ENCODE measurements at regions not wholly inside any gene's neighbourhood (a gene's known extent, or its start where the extent isn't known, plus 50 kb on each side); places are given as distances from the start of the nearest gene placed in this dataset.
"Not testable (repeated sequence)": the region's sequence is repeated elsewhere in the genome, so short reads cannot be mapped to it uniquely, and the experiment has no call there.

DNA sequence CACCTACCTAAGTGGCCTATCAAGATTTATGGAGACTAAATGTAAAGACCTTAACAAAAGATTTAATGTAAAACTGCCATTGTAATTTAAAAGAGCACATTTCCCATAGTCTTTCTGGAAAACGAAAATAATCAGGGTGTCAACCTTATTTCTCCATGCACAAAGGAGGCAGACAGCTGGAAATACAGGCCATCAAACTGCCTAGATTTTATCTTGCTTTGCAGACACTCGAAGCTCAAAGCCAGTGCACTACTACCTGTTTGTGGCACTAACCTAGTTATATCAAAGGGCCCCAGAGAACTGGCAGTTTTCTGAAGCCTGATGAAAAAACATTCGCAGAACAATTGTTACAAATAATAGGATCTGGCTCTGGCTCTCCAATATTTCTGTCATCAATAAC lies 863.9 kb downstream of the STPG2 start:
- no peaks in the 10 kb centered on the region for H3K27me3 ChIP-seq (replicated peaks; ENCODE audit: control insufficient read depth, insufficient read depth, low read length)
- no peak overlapping the region for H3K4me3 ChIP-seq (replicated peaks; ENCODE audit: low read depth, low read length)
- DNase-seq (ENCODE audit: extremely low read depth, insufficient read length): no peak
- no peaks in the 10 kb centered on the region for H3K36me3 ChIP-seq (ENCODE audit: control insufficient read depth, insufficient read depth, low read length)
- no peak for TF ChIP-seq CTCF (IDR thresholded peaks at IDR 0.05; ENCODE audit: insufficient read depth, low read length, poor library complexity, severe bottlenecking)

DNA sequence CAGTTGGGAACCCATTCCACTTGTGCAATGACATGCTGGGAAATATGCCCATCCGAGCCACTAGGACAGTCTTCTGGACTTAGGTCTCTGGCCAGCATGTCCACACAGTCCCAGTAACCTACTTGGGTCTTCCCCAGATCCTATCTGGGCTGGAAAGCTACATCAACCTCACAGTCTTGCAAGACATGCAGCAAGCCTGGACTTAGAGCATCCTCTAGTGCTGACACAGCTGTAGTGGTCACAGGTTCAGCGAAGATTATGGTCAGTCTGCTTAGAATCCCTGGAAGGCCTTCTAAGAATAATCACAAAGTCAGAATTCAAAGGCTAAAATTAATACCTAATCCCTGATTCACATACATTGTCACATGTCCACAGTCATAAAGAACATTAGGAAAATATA lies 842.7 kb downstream of the STPG2 start:
- Histone ChIP-seq H3K27me3 (replicated peaks; ENCODE audit: control insufficient read depth, insufficient read depth, low read length) (no peaks in the 10 kb centered on the region), H3K4me3 (replicated peaks; ENCODE audit: low read depth, low read length) (no peak overlapping the region), H3K36me3 (ENCODE audit: control insufficient read depth, insufficient read depth, low read length) (no peaks in the 10 kb centered on the region)
- TF ChIP-seq CTCF (IDR thresholded peaks at IDR 0.05; ENCODE audit: insufficient read depth, low read length, poor library complexity, severe bottlenecking): no peak
- no peak for DNase-seq (ENCODE audit: extremely low read depth, insufficient read length)

- no peak for TF ChIP-seq CTCF (IDR thresholded peaks at IDR 0.05; ENCODE audit: insufficient read depth, low read length, poor library complexity, severe bottlenecking)
- no peak overlapping the region for H3K4me3 ChIP-seq (replicated peaks; ENCODE audit: low read depth, low read length)
- H3K36me3 ChIP-seq (ENCODE audit: control insufficient read depth, insufficient read depth, low read length): no peaks in the 10 kb centered on the region
- H3K27me3 ChIP-seq (replicated peaks; ENCODE audit: control insufficient read depth, insufficient read depth, low read length): no peaks in the 10 kb centered on the region
- DNase-seq (ENCODE audit: extremely low read depth, insufficient read length): no peak
These were observed 837.9 kb downstream of the STPG2 start for GRCh38 chr4:97305351-97305750.

- Histone ChIP-seq H3K4me3 (replicated peaks; ENCODE audit: low read depth, low read length) (no peak overlapping the region), H3K36me3 (ENCODE audit: control insufficient read depth, insufficient read depth, low read length) (no peaks in the 10 kb centered on the region), H3K27me3 (replicated peaks; ENCODE audit: control insufficient read depth, insufficient read depth, low read length) (no peaks in the 10 kb centered on the region)
- no peak for DNase-seq (ENCODE audit: extremely low read depth, insufficient read length)
- TF ChIP-seq CTCF (IDR thresholded peaks at IDR 0.05; ENCODE audit: insufficient read depth, low read length, poor library complexity, severe bottlenecking): no peak
These were observed 834.2 kb downstream of the STPG2 start for GRCh38 chr4:97309121-97309520.

DNA sequence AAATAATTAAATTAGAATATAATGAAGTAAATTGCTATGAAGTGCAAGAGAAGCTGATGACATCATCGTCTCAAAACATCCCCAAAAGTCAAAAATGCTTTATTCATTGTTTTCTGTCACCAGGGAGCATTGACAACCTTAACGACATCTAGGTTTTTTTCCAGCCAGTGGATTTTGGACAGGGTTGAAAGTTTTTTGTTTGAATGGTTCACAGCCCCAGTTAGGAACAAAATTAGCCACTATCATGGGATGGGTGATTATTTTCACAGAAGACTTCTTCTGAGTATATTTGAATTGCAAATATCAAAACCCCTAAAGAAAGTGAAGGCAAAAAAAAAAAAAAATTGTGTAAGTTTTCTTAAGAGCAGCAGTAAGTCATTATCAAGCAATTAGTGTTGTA lies 826.1 kb downstream of the STPG2 start:
- no peaks in the 10 kb centered on the region for H3K36me3 ChIP-seq (ENCODE audit: control insufficient read depth, insufficient read depth, low read length)
- TF ChIP-seq CTCF (IDR thresholded peaks at IDR 0.05; ENCODE audit: insufficient read depth, low read length, poor library complexity, severe bottlenecking): no peak
- no peak overlapping the region for H3K4me3 ChIP-seq (replicated peaks; ENCODE audit: low read depth, low read length)
- no peak for DNase-seq (ENCODE audit: extremely low read depth, insufficient read length)
- no peaks in the 10 kb centered on the region for H3K27me3 ChIP-seq (replicated peaks; ENCODE audit: control insufficient read depth, insufficient read depth, low read length)

DNA sequence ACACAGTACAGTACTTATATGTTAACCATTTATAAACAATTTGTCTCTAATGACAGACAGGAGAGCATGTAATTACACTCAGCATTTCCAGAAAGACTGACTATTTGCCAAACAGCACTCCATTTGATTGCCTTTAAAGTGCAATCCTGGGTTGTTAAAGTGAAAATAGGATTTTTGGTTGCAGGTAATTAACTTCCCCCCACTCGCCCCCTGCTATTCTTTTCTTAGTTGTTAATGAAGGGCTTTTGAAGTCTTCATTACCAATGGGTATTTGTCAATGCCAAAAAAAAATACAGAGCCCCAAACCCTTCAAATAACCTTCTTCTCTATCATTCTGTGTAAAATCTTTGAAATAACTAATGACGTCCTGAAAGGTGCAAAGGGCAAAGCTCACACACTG lies 825.6 kb downstream of the STPG2 start:
- Histone ChIP-seq H3K27me3 (replicated peaks; ENCODE audit: control insufficient read depth, insufficient read depth, low read length) (no peaks in the 10 kb centered on the region), H3K36me3 (ENCODE audit: control insufficient read depth, insufficient read depth, low read length) (no peaks in the 10 kb centered on the region), H3K4me3 (replicated peaks; ENCODE audit: low read depth, low read length) (no peak overlapping the region)
- TF ChIP-seq CTCF (IDR thresholded peaks at IDR 0.05; ENCODE audit: insufficient read depth, low read length, poor library complexity, severe bottlenecking): no peak
- no peak for DNase-seq (ENCODE audit: extremely low read depth, insufficient read length)

GRCh38 chr4:97325751-97326150 lies 817.5 kb downstream of the STPG2 start:
- not testable (repeated sequence) for H3K4me3 ChIP-seq (replicated peaks; ENCODE audit: low read depth, low read length); H3K36me3 ChIP-seq (ENCODE audit: control insufficient read depth, insufficient read depth, low read length); H3K27me3 ChIP-seq (replicated peaks; ENCODE audit: control insufficient read depth, insufficient read depth, low read length); DNase-seq (ENCODE audit: extremely low read depth, insufficient read length)

All from GM06990 (cell line).